Activated CD8-positive, alpha-beta memory T cell treated with anti-CD3 and anti-CD28 coated beads for 1 hour (primary cell): ENCODE measurements at regions not wholly inside any gene's neighbourhood (a gene's known extent, or its start where the extent isn't known, plus 50 kb on each side); places are given as distances from the start of the nearest gene placed in this dataset.

Experiments used
- DNase-seq, 2 donors: peaks; one replicate each; pipeline ENCODE4 v3.0.0-alpha.2; 2020; ENCODE audit warnings: low read depth in 1 of 2; ENCODE audit errors: extremely low read depth in 1 of 2

GRCh38 chr11:112457532-112457931, 196.9 kb upstream of the PLET1 start:
- no peak for DNase-seq

- no peak for DNase-seq
Observed at GRCh38 chr11:112459001-112459400, 198.3 kb upstream of the PLET1 start.

- no peak for DNase-seq
Observed at GRCh38 chr11:112460141-112460540, 199.5 kb upstream of the PLET1 start.

- DNase-seq = no peak
Observed at GRCh38 chr11:112464949-112465348, 204.3 kb upstream of the PLET1 start.

GRCh38 chr11:112465433-112466024, 204.9 kb upstream of the PLET1 start:
- no peak for DNase-seq

- no peak for DNase-seq
Observed at GRCh38 chr11:112467721-112468120, 207.1 kb upstream of the PLET1 start.

- no peak for DNase-seq
Observed at GRCh38 chr11:112469376-112469775, 208.7 kb upstream of the PLET1 start.

GRCh38 chr11:112470355-112470754, 209.7 kb upstream of the PLET1 start:
- DNase-seq = no peak

GRCh38 chr11:112471731-112472130, 211.1 kb upstream of the PLET1 start:
- DNase-seq = no peak

- no peak for DNase-seq
Observed at GRCh38 chr11:112477152-112477551, 216.5 kb upstream of the PLET1 start.

GRCh38 chr11:112477581-112478317, 217.1 kb upstream of the PLET1 start:
- DNase-seq = no peak

GRCh38 chr11:112478806-112479205, 218.1 kb upstream of the PLET1 start:
- DNase-seq = no peak

GRCh38 chr11:112481431-112481830, 220.8 kb upstream of the PLET1 start:
- no peak for DNase-seq

- no peak for DNase-seq
Observed at GRCh38 chr11:112481893-112482292, 221.2 kb upstream of the PLET1 start.

- DNase-seq = no peak
Observed at GRCh38 chr11:112485280-112485679, 224.6 kb upstream of the PLET1 start.

- no peak for DNase-seq
Observed at GRCh38 chr11:112497826-112498225, 237.2 kb upstream of the PLET1 start.

GRCh38 chr11:112498701-112499100, 238.0 kb upstream of the PLET1 start:
- DNase-seq = no peak

GRCh38 chr11:112499153-112499880, 238.7 kb upstream of the PLET1 start:
- DNase-seq = no peak

- DNase-seq = no peak
Observed at GRCh38 chr11:112499881-112500204, 239.2 kb upstream of the PLET1 start.

- DNase-seq = no peak
Observed at GRCh38 chr11:112503410-112503809, 242.8 kb upstream of the PLET1 start.

GRCh38 chr11:112504056-112504455, 243.4 kb upstream of the PLET1 start:
- DNase-seq = no peak

- no peak for DNase-seq
Observed at GRCh38 chr11:112506852-112507251, 246.2 kb upstream of the PLET1 start.
